Gastroesophageal sphincter (tissue), 4 donors: ENCODE measurements at regions not wholly inside any gene's neighbourhood (a gene's known extent, or its start where the extent isn't known, plus 50 kb on each side); places are given as distances from the start of the nearest gene placed in this dataset.

Experiments
- ATAC-seq: fragments of 150-250 bp; one replicate; pipeline ENCODE4 v1.9.1; 2016; ENCODE audit warnings: mild to moderate bottlenecking, moderate library complexity
- H3K27ac ChIP-seq, 4 donors: fragments of 200-600 bp; sonication (generic) in 3 of 4; 1 replicate in 3 of 4; 2 replicates in 1 of 4; pipeline ENCODE4 v1.5.1; 2016 to 2019
- H3K27me3 ChIP-seq: fragments of 200-600 bp; sonication (generic); one replicate; pipeline ENCODE4 v1.5.1; 2019
- H3K36me3 ChIP-seq, 2 donors: fragments of 200-600 bp; sonication (generic); one replicate each; pipeline ENCODE4 v1.5.1; 2019; ENCODE audit warnings: control low read depth in 1 of 2
- H3K4me1 ChIP-seq, 3 donors: fragments of 200-600 bp; sonication (generic); 1 replicate in 2 of 3; 2 replicates in 1 of 3; pipeline ENCODE4 v1.5.1; 2016 to 2019; ENCODE audit warnings: control low read depth in 2 of 3
- H3K4me3 ChIP-seq, 2 donors: fragments of 200-600 bp; sonication (generic); one replicate each; pipeline ENCODE4 v1.5.1; 2019; ENCODE audit warnings: mild to moderate bottlenecking in 1 of 2, moderate library complexity in 1 of 2
- H3K9me3 ChIP-seq, 3 donors: fragments of 200-600 bp; sonication (generic); one replicate each; pipeline ENCODE4 v1.5.1; 2017 to 2019; ENCODE audit warnings: control low read depth in 2 of 3
- CTCF ChIP-seq, 4 experiments: fragments of 200-600 bp in 2 of 4; fragments of 450-650 bp in 2 of 4; sonication (generic) in 1 of 4; IDR thresholded peaks; one replicate each; pipeline ENCODE4 v1.5.1; 2017 to 2019; ENCODE audit warnings: antibody characterized with exemption in 4 of 4, mild to moderate bottlenecking in 2 of 4, moderate library complexity in 2 of 4
- EP300 ChIP-seq: sonication (generic); formaldehyde crosslinking; IDR thresholded peaks from one replicate; pipeline ENCODE4 v1.6.1; 2017; ENCODE audit warnings: antibody characterized with exemption, mild to moderate bottlenecking
- POLR2A ChIP-seq, 2 donors: fragments of 450-650 bp; IDR thresholded peaks; one replicate each; pipeline ENCODE4 v1.6.1; 2017; ENCODE audit warnings: antibody characterized with exemption in 2 of 2, mild to moderate bottlenecking in 2 of 2, moderate library complexity in 1 of 2
- POLR2AphosphoS5 ChIP-seq: sonication (generic); formaldehyde crosslinking; IDR thresholded peaks from one replicate; pipeline ENCODE4 v1.6.1; 2017; ENCODE audit warnings: antibody characterized with exemption
- WGBS, 2 donors: methylation state at CpG; one replicate each; pipeline ENCODE4 v1.1.5; 2018; ENCODE audit warnings: low coverage in 1 of 2; 5-methylcytosine and 5-hydroxymethylcytosine counted together

DNA sequence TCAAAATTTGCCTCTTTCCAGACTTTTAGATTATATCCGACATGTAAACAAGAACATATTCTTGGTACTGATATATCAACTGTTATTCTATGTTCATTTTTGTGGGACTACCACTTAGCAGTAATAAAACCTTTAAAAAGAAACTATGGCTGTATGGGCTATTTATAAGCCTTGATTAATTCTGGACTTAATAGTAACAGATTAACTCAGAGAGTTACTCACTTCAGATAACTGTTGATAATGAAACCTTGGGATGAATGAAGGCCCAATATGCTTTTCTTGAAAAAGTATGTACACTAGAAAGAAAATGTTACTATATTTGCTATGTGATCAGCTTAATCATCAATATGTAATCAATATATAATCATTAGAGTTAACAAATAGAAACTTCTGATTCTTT, 595.9 kb upstream of the BOD1L1 start:
- no peak overlapping the region for H3K4me3 ChIP-seq
- H3K4me1 ChIP-seq, result no peaks in the 10 kb centered on the region
- no peaks in the 10 kb centered on the region for H3K9me3 ChIP-seq
- 100% methylated on average over 1 of the region's 1 CpG for WGBS, 2 donors
- no peak for ATAC-seq
- H3K27me3 ChIP-seq, result no peaks in the 10 kb centered on the region
- no peak for TF ChIP-seq EP300
- no peak for TF ChIP-seq CTCF (IDR thresholded peaks at IDR 0.05)
- no peak for TF ChIP-seq POLR2A (IDR thresholded peaks at IDR 0.05)
- TF ChIP-seq POLR2AphosphoS5, result no peak
- no peak overlapping the region for H3K27ac ChIP-seq
- H3K36me3 ChIP-seq, result no peaks in the 10 kb centered on the region

DNA sequence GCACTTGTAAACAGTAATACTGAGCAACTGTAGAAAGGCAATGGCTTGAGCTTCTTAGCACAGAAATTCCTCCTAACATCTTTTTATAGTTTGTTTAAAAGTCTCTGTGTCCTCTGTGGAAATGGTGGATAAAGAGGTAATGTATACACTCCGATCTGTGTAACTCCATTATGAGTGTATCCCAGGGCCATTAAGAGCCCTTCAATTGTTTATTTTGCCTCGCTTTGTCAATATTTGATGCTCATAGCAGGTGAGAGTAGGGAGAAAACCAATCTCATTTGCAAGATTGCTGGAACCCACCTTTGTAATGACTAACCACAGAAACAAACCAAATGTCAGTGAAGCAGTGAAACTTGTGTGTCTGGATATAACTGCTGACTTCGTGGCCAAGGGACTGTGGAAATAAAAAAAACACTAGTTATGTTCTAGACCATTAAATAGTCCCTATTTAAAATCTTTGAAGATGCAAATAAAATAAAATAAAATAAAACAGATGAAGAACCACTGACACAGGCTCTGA, 598.2 kb upstream of the BOD1L1 start:
- no peaks in the 10 kb centered on the region for H3K9me3 ChIP-seq
- no peaks in the 10 kb centered on the region for H3K4me1 ChIP-seq
- no peak overlapping the region for H3K4me3 ChIP-seq
- 52 to 80% methylated on average over 1 to 3 of the region's 3 CpGs for WGBS, 2 donors
- H3K27ac ChIP-seq, result no peak overlapping the region
- TF ChIP-seq POLR2A (IDR thresholded peaks at IDR 0.05) (no peak), CTCF (IDR thresholded peaks at IDR 0.05) (no peak), EP300 (no peak), POLR2AphosphoS5 (no peak)
- no peak for ATAC-seq
- H3K36me3 ChIP-seq, result no peaks in the 10 kb centered on the region
- H3K27me3 ChIP-seq, result no peaks in the 10 kb centered on the region

DNA sequence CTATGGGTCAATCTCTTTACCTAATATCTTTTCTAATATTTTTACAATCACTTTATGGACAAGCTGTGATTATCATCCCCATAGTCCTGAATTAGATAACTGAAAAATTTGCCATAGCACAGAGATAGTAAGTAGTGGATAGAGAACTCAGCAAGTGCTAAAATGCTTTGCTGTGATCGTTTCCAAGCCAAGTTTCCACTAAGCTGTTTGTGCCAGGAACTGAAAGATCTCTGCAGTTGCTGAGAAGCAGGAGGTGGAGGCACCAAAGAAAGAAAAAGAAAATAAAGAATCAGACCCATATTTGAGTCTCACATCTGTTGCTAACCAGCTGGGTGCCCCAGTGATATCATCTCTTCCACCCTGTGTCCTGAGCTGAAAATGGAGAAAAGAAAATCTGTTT, 605.6 kb upstream of the BOD1L1 start:
- 20% methylated on average over 1 of the region's 1 CpG; no CpG with 5 or more reads in 1 of the 2 donors for WGBS, 2 donors
- Histone ChIP-seq H3K36me3 (no peaks in the 10 kb centered on the region), H3K9me3 (no peaks in the 10 kb centered on the region), H3K27ac (no peak overlapping the region), H3K4me3 (no peak overlapping the region), H3K4me1 (peaks cover 0 to 8% (median 0%) of the 10 kb centered on the region in 3 donors), H3K27me3 (no peaks in the 10 kb centered on the region)
- TF ChIP-seq CTCF (IDR thresholded peaks at IDR 0.05) (no peak), POLR2AphosphoS5 (no peak), EP300 (no peak), POLR2A (IDR thresholded peaks at IDR 0.05) (no peak)
- ATAC-seq, result no peak

- Histone ChIP-seq H3K4me3 (no peak overlapping the region), H3K9me3 (no peaks in the 10 kb centered on the region), H3K27ac (no peak overlapping the region), H3K4me1 (peaks cover 0 to 8% (median 0%) of the 10 kb centered on the region in 3 donors), H3K36me3 (no peaks in the 10 kb centered on the region), H3K27me3 (no peaks in the 10 kb centered on the region)
- TF ChIP-seq POLR2AphosphoS5 (no peak), CTCF (IDR thresholded peaks at IDR 0.05) (no peak), POLR2A (IDR thresholded peaks at IDR 0.05) (no peak), EP300 (no peak)
- ATAC-seq, result no peak
These were observed 606.8 kb upstream of the BOD1L1 start for GRCh38 chr4:14234307-14234706.

DNA sequence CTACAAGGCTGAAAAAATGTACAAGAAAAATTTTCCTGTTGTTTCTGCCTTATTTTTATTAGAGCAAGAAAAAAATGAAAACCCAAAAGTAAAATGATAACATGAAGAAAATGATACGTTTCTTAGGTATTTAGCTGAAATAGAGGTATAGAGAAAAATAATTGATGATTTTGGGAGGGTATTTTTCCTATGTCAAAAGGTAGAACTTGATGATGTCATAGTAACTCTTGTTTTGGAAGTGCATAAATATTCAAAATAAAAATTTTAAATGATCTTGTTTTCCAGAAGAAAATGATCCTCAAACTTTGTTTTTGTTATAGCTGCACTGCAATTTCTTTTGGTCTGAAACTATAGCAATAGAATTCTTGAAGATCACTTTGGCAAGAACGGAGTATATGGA, 608.8 kb upstream of the BOD1L1 start:
- no peak overlapping the region for H3K4me3 ChIP-seq
- WGBS, 2 donors, result 57 to 76% methylated on average over 2 of the region's 2 CpGs
- no peak for ATAC-seq
- peaks cover 0 to 8% (median 0%) of the 10 kb centered on the region in 3 donors for H3K4me1 ChIP-seq
- H3K27me3 ChIP-seq, result no peaks in the 10 kb centered on the region
- H3K27ac ChIP-seq, result no peak overlapping the region
- TF ChIP-seq CTCF (IDR thresholded peaks at IDR 0.05) (no peak), POLR2A (IDR thresholded peaks at IDR 0.05) (no peak), POLR2AphosphoS5 (no peak), EP300 (no peak)
- H3K36me3 ChIP-seq, result no peaks in the 10 kb centered on the region
- H3K9me3 ChIP-seq, result no peaks in the 10 kb centered on the region
